KOPT-K1 (cell line): ENCODE measurements at regions not wholly inside any gene's neighbourhood (a gene's known extent, or its start where the extent isn't known, plus 50 kb on each side); places are given as distances from the start of the nearest gene placed in this dataset.
"Not testable (repeated sequence)": the region's sequence is repeated elsewhere in the genome, so short reads cannot be mapped to it uniquely, and the experiment has no call there.

Experiments
- H3K27ac ChIP-seq: fragments of 200-600 bp; sonication (generic); 2 replicates; pipeline ENCODE4 v1.5.1; 2016; ENCODE audit warnings: antibody characterized with exemption, mild to moderate bottlenecking, low read depth, low read length; ENCODE audit not compliant: poor library complexity, severe bottlenecking
- H3K36me3 ChIP-seq: fragments of 200-600 bp; sonication (generic); 2 replicates; pipeline ENCODE4 v1.5.1; 2017; ENCODE audit warnings: antibody characterized with exemption, mild to moderate bottlenecking, low read length, moderate library complexity; ENCODE audit not compliant: insufficient read depth
- H3K9me3 ChIP-seq: fragments of 200-600 bp; sonication (generic); 2 replicates; pipeline ENCODE4 v1.5.1; 2017; ENCODE audit warnings: antibody characterized with exemption, low read length, mild to moderate bottlenecking; ENCODE audit not compliant: insufficient read depth, poor library complexity, severe bottlenecking

DNA sequence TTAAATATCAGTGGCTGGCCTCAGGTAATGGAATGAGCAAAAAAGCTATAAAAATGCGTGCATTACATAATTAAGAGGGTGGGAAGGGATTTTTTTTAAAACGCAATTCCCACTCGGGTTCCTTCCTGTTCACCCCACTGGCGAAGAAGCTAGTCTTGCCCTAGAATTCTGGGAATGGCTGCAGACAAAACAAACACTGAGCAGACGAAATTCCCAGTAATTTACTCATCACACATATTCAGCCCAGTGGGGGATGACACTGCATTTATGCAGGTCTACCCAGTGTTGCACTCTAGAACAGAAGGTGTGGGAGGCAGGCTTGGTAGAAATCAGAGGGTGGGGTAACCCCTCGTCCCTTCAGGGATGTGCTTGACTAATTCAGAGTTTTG lies 2695.0 kb upstream of the DEFB115 start:
- Histone ChIP-seq H3K9me3 (peaks cover 32% of the 10 kb centered on the region), H3K27ac (no peak overlapping the region), H3K36me3 (no peaks in the 10 kb centered on the region)

DNA sequence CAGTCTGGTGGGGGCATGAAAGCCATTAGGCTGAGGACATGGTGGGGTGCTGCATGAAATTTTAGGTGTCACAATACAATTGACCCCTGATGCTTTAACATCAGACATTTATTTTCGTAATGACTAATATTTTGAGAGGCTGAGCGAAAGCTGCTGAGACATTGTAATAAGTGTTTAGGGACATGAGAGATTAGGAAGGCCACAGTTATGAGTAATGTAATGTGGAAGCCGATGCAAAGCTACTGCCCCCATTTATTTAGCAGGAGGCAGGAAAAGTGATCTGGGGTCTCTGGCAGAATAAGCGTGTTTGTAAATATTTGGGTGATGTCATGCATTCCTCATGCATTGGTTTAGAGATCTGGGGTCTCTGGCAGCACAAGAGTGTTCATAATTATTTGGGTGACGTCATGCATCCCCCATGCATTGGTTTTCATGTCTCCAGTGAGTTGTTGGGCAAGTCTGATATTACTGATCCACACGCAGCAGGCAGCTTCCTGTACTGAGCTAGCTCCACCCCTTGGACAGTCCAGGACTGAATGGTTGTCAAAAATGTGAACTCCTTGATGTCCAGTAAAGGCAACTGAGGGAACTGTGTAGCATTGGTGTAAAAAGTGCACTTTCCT lies 2694.5 kb upstream of the DEFB115 start:
- not testable (repeated sequence) for H3K27ac ChIP-seq, H3K36me3 ChIP-seq

DNA sequence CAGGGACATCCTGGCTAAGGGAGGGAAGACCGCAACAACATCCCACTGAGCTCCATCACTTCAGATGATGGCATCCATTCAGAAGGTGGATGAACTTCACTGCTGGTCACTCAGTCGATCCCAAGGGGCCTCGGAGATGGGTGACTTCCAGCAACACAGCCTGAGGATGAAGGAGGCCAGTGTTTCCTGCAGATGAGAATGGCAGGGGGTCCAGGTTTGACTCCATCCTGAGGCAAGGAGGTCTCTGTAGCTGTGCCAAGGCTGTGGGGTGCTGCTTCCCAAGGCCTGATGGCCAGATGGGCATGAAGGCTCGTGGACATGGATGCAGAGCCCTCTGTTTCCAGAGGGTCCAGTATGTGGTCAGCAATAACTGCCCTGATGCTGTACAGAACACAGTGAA lies 2693.4 kb upstream of the DEFB115 start:
- not testable (repeated sequence) for H3K36me3 ChIP-seq, H3K27ac ChIP-seq
- peaks cover 32% of the 10 kb centered on the region for H3K9me3 ChIP-seq

More for the DNA sequence above, 2694.5 kb upstream of the DEFB115 start:
- H3K9me3 ChIP-seq, result peaks cover 32% of the 10 kb centered on the region

DNA sequence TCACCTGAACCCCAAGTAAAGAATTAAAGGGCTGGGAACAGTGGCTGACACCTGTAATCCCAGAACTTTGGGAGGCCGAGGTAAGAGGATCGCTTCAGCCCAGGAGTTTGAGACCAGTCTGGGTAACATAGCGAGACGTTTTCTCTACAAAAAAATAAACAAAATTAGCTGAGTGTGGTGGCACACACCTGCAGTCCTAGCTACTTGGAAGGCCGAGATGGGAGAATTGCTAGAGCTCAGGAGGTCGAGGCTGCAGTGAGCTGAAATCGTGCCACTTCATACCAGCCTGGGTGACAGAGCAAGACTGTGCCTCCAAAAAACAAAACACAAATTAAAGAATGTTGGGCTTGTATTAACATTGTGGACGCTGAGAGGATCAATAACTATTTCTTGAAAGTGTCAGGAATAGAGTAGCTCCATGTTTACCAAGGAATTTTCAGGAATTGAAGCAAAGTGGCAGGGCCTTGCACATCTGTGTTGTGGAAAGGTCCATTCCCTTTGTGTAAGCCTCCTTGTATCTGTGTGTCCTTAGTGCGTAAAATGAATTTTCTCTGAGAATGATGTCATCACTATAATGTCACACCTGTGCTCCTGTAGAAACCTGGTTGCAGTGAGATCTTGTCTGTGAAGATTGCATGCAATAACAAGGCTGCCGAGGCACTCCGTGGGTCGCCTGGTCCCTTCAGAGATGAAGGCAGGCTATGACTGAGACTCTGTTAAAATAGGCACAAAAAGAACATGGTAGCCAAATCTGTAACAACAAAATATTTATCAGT lies 2692.6 kb upstream of the DEFB115 start:
- not testable (repeated sequence) for H3K36me3 ChIP-seq, H3K27ac ChIP-seq
- H3K9me3 ChIP-seq, result peaks cover 32% of the 10 kb centered on the region

DNA sequence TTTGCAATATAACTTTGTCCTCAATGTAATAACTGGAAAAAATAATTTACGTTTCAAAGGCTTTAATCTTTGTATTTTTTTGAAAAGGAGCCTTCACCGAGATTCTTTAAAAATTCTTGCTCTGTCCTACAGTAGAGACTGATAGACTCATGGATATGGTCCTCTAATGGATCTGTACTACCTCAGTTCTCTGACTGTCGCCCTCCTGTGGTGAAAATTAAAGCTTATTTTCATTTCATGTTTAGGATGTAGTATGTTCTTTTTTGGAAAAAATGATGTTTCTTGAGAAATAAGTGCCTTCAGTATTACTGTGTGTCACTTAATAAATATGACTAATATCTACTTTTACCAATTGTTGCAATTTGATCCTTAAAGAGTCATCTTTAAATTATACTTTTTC lies 2681.5 kb upstream of the DEFB115 start:
- H3K27ac ChIP-seq, H3K9me3 ChIP-seq, H3K36me3 ChIP-seq: not testable (repeated sequence)

DNA sequence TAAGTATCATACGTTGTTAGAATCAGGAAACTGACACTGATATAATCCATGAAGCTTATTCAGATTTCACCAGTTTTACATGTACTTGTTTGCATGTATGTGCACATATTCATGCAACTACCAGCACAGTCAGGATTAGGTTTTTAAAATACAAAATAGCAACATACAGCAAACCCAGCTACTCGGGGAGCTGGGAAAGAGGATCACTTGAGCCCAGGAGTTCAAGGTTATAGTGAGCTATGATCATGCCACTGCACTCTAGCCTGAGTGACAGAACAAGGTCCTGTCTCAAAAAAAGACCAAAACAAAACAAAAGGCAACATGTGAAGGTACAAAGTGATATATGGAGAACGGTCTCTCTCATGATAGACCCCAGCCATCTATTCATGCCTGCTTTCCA lies 2665.8 kb upstream of the DEFB115 start:
- not testable (repeated sequence) for H3K27ac ChIP-seq, H3K36me3 ChIP-seq, H3K9me3 ChIP-seq

DNA sequence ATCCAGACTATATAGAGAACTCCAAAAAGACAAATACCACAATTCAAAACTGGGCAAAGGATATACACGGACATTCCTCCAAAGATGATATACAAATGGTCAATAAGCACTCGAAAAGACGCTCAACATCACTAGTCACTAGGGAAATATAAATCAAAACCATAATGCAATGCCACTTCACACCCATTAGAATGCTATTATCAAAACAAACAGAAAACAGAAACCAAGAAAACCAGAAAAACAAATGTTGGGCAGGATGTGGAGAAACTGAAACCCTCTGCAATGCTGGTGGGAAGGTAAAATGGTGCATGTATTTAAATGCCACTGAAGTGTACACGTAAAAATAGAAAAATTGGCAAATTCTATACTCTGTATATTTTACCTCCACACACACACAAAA lies 2664.1 kb upstream of the DEFB115 start:
- not testable (repeated sequence) for H3K9me3 ChIP-seq, H3K36me3 ChIP-seq, H3K27ac ChIP-seq

DNA sequence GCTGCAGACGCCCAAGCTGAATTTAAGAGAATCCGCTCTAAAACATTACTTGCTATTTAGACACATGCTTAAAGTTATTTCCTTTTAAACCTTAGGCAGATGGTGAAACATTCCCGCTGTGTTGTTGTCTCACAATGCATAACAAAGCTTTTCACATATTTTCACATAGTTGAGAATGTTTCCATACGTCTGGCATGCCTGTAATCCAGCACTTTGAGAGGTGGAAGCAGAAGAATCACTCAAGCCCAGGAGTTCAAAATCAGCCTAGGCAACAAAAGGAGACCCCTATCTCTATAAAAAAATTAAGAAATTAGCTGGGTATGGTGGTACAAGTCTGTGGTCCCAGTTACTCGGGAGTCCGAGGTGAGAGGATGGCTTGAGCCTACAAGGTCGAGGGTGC lies 2663.0 kb upstream of the DEFB115 start:
- not testable (repeated sequence) for H3K27ac ChIP-seq, H3K36me3 ChIP-seq, H3K9me3 ChIP-seq

DNA sequence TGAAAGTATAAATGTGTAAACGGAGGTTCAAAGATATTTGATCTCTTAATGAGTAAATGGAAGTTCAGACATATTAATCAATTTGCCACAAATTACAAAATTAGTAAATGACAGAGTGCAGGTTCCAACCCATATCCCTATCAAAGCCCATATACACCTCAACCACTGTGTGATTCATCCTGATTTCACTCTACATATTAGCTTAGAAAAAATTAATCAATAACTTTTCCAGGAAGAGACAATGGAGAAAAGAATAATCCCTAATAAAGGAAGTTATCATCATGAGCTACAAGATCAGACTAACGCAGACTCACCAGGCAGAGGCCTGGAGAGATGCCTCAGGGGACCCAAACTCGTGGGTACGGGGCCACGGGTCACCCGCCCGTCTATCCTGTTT lies 2655.5 kb upstream of the DEFB115 start:
- Histone ChIP-seq H3K9me3 (peaks cover 12% of the 10 kb centered on the region), H3K27ac (peak overlapping the region; percentile 36)
- not testable (repeated sequence) for H3K36me3 ChIP-seq

DNA sequence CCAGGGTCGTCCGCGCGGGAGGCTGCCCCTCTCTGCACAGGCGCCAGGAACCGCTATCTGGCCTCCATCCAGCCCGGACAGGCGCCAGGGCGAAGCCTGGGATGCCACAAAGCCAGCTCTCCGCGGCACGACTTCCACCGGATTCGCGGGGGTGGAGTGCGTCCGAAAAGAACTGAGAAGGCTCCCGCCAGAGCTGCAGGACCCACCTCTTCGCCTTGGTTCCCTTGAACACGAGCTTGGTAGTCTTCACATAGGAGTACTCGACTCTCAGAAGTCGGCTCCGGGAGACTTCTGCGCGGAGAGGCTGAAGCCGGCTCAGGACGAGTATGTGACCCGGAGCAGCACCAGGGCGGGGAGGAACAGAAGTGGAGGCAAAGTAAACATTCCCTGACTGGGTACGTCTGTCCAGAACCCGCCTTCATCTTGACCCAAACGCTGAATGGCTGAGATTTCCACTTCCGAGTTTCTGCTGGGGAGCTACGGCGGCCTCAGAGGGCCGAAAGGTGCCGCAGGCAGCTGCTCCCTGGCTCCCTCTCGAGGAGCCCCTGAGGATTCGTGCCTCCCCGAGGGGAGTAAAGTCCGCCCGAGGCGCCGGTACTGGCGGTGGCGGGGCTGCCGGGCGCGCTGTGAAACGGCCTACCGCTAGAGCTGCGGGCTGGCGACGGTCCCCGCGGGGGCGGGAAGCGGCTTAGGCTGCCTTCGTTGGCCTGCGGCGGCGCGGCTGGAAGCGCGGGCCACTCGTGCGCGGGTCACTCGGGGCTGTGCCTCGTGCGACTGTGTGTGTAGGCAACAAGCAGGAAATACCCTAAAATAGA lies 2654.9 kb upstream of the DEFB115 start:
- peaks cover 12% of the 10 kb centered on the region for H3K9me3 ChIP-seq
- H3K36me3 ChIP-seq, result not testable (repeated sequence)
- peak overlapping the region; percentile 36 for H3K27ac ChIP-seq

DNA sequence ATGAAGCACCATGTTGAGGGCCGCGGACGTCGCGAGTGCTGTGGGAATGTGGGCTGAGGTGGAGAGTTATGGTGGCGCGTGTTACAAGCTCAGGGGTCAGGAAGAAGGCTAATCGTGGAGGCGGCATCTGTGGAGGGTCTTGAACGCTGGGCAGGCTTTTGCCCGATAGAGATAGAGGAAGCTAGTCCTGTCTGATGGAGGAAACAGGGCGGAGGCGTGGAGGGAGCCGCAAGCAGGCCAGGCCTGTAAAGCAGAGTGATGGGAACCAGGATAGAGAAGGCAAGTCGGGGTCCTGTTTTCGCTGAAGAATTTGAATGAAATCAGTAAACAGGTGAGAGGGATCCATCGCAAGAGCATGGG lies 2654.3 kb upstream of the DEFB115 start:
- Histone ChIP-seq H3K9me3 (peaks cover 12% of the 10 kb centered on the region), H3K27ac (peak overlapping the region; percentile 27)
- not testable (repeated sequence) for H3K36me3 ChIP-seq

DNA sequence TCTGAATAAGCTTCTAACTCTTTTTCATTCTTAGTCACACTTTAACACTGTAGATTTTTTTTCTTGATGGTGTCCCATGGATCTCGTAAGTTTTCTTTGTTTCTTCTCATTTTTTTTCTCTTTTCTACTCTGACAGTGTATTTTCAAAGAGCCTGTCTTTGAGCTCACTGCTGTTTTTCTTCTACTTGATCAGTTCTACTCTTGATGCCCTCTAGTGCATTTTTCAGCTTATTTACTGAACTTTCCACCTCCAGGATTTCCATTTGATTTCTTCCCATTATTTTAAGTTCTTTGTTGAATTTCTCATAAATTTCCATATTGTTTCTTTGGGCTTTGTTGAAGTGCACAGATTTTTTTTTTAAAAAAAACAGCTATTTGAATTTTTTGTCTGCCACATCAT lies 2641.1 kb upstream of the DEFB115 start:
- no peak overlapping the region for H3K27ac ChIP-seq
- H3K9me3 ChIP-seq, result peaks cover 27% of the 10 kb centered on the region
- no peaks in the 10 kb centered on the region for H3K36me3 ChIP-seq

DNA sequence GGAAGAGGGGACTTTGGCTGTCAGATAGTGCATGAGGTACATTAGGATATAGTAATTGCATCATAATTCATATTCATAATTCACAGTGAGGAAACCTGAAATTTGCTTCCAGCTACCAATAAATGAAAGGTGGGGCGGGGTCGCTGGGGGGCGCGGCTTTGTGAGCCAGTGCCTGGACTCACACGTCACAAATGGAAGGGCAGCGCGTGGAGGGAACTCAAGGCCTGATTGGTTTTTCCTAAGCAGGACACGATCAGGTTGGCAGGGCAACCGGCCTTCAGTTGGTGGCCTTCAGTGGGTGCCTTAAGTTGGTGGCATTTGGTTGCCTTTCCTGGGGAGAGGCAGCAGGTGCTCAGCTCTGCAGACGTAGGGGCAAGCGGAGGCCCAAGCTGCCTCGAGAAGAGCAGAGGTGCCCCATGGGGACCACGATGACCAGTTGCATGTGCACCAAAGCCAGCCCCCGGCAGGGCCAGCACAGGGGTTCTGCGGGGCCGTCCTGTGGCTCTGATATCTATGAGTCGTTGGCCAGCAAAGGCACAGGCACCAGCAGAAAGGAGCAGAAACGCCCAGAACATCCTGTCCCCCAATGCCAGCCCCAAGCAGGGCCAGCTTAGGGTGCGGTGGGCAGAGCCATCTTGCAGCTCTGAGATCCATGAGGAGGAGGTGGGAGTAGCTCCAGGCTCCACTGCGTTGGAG lies 2637.4 kb upstream of the DEFB115 start:
- not testable (repeated sequence) for H3K27ac ChIP-seq, H3K36me3 ChIP-seq
- H3K9me3 ChIP-seq, result peaks cover 27% of the 10 kb centered on the region

DNA sequence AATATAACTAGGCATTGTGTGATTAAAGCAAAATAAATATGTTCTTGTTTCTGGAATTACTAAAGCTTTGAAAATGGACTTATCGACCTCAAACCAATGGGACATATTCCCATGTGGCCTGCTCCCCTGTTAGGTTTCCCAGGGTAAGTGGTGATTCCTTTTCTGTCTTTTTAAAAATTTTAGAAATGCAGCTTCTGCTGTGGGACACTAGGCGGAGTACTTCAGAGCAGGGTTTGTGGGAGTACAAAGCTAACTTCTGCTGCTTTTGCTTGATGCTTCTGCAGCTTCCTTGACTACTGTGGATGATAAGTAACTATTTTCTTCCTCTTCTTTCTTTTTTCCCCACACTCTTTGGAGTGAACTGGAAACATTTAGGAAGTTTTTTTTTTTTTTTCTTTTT lies 2632.4 kb upstream of the DEFB115 start:
- not testable (repeated sequence) for H3K36me3 ChIP-seq, H3K9me3 ChIP-seq, H3K27ac ChIP-seq

DNA sequence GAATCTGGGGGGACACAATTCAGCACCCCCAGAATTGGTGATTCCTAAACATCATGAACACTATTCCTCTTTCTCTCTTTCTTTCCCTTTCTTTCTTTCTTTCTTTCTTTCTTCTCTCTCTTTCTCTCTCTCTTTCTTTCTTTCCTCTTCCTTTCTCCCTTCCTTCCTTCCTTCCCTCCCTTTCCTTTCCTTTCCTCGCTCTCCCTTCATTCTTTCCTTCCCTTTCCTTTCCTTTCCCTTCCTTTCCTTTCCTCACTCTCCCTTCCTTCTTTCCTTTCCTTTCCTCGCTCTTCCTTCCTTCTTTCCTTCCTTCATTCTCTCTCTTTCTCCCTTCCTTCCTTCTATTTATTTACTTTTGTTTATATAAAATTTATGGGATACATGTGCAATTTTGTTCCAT lies 2616.6 kb upstream of the DEFB115 start:
- H3K9me3 ChIP-seq, H3K36me3 ChIP-seq, H3K27ac ChIP-seq: not testable (repeated sequence)
